H1 (cell line): ENCODE measurements at regions not wholly inside any gene's neighbourhood (a gene's known extent, or its start where the extent isn't known, plus 50 kb on each side); places are given as distances from the start of the nearest gene placed in this dataset.

ENCODE experiments used
- CTCF ChIA-PET: fragments of 300-600 bp; sonication (Branson Sonifier 250); formaldehyde crosslinking; loops from one replicate; lab custom pipeline; 2021; ENCODE audit not compliant: partially characterized antibody; lab: Charles Lee
- POLR2A ChIA-PET: fragments of 300-600 bp; sonication (Branson Sonifier 250); formaldehyde crosslinking; loops from one replicate; lab custom pipeline; 2021; ENCODE audit warnings: inconsistent platforms; ENCODE audit not compliant: partially characterized antibody; lab: Charles Lee
- DNase-seq, 2 experiments: peaks; one replicate each; pipeline versions ENCODE4 v3.0.0 to v3.0.0-alpha.2; 2010 to 2022; ENCODE audit warnings: low spot score in 2 of 2, low read depth in 1 of 2, mixed read lengths in 1 of 2
- FAIRE-seq: peaks from 2 replicates; lab custom pipeline; 2011; peaks lifted over from hg19 to GRCh38; lab: Jason Lieb, UNC
- H2AFZ ChIP-seq: 2 replicates; pipeline ENCODE4 v1.8.1; 2012; ENCODE audit warnings: low read length, inconsistent platforms
- H2AK5ac ChIP-seq: 2 replicates; pipeline ENCODE4 v1.6.1; 2013; ENCODE audit warnings: low read depth, low read length
- H2BK120ac ChIP-seq: replicated peaks from 2 replicates; pipeline ENCODE3; 2013; ENCODE audit warnings: low read depth, low read length, inconsistent platforms
- H2BK12ac ChIP-seq: 2 replicates; pipeline ENCODE4 v1.6.1; 2013; ENCODE audit warnings: low read depth, low read length
- H2BK15ac ChIP-seq: 2 replicates; pipeline ENCODE4 v1.6.1; 2013; ENCODE audit warnings: low read length
- H2BK20ac ChIP-seq: 2 replicates; pipeline ENCODE4 v1.6.1; 2013; ENCODE audit warnings: low read length
- H2BK5ac ChIP-seq: 2 replicates; pipeline ENCODE4 v1.6.1; 2013; ENCODE audit warnings: low read depth, low read length
- H3K14ac ChIP-seq: 2 replicates; pipeline ENCODE4 v1.6.1; 2013; ENCODE audit warnings: inconsistent platforms; ENCODE audit not compliant: insufficient read length
- H3K18ac ChIP-seq: 2 replicates; pipeline ENCODE4 v1.6.1; 2013; ENCODE audit warnings: low read length; ENCODE audit errors: extremely low read depth
- H3K23ac ChIP-seq: 2 replicates; pipeline ENCODE4 v1.6.1; 2013; ENCODE audit warnings: inconsistent platforms; ENCODE audit not compliant: insufficient read length
- H3K23me2 ChIP-seq: 2 replicates; pipeline ENCODE4 v1.6.1; 2013; ENCODE audit warnings: low read depth, low read length
- H3K27ac ChIP-seq: 2 replicates; pipeline ENCODE4 v1.6.1; 2011; ENCODE audit warnings: low read depth, low read length, inconsistent platforms
- H3K27me3 ChIP-seq, 4 experiments: replicated peaks in 1 of 4; 1 replicate in 1 of 4; 2 replicates in 3 of 4; pipeline versions ENCODE4 v1.6.1 to v1.8.1; 2011 to 2013; ENCODE audit warnings: low read length in 3 of 4, mild to moderate bottlenecking in 3 of 4, inconsistent platforms in 2 of 4, mixed read lengths in 2 of 4, moderate library complexity in 1 of 4; ENCODE audit not compliant: control insufficient read depth in 3 of 4, insufficient read depth in 3 of 4; ENCODE audit errors: extremely low read depth in 1 of 4
- H3K36me3 ChIP-seq, 4 experiments: 2 replicates each; pipeline versions ENCODE4 v1.6.1 to v1.8.1; 2011 to 2013; ENCODE audit warnings: mild to moderate bottlenecking in 4 of 4, low read length in 3 of 4, moderate library complexity in 2 of 4, control low read depth in 1 of 4, inconsistent platforms in 1 of 4; ENCODE audit not compliant: insufficient read depth in 4 of 4, control insufficient read depth in 2 of 4
- H3K4ac ChIP-seq: replicated peaks from 2 replicates; pipeline ENCODE3; 2013; ENCODE audit warnings: low read length, low read depth, mixed read lengths, inconsistent platforms; ENCODE audit not compliant: insufficient read length
- H3K4me1 ChIP-seq, 4 experiments: replicated peaks in 1 of 4; 1 replicate in 1 of 4; 2 replicates in 3 of 4; pipeline versions ENCODE4 v1.6.1 to v1.8.1; 2011 to 2013; ENCODE audit warnings: low read length in 3 of 4, inconsistent platforms in 2 of 4, mixed read lengths in 1 of 4; ENCODE audit not compliant: insufficient read depth in 4 of 4, control insufficient read depth in 3 of 4
- H3K4me2 ChIP-seq, 2 experiments: 2 replicates each; pipeline versions ENCODE4 v1.6.1 to v1.8.1; 2011 to 2013; ENCODE audit warnings: low read depth in 2 of 2, low read length in 2 of 2, control low read depth in 1 of 2, inconsistent platforms in 1 of 2, mild to moderate bottlenecking in 1 of 2; ENCODE audit not compliant: insufficient read depth in 1 of 2
- H3K4me3 ChIP-seq, 4 experiments: fragments of 200-600, 300-600 bp in 1 of 4; sonication (generic), shearing (Covaris generic), sonication (Bioruptor Twin) in 1 of 4; 2 replicates each; pipeline versions ENCODE4 v1.5.1 to v1.8.1; 2011 to 2016; ENCODE audit warnings: low read length in 4 of 4, low read depth in 3 of 4, control low read depth in 2 of 4, inconsistent platforms in 2 of 4, mild to moderate bottlenecking in 2 of 4, mixed read lengths in 1 of 4, moderate library complexity in 1 of 4; ENCODE audit not compliant: insufficient read depth in 2 of 4; ENCODE audit errors: extremely low read depth in 1 of 4
- H3K56ac ChIP-seq: replicated peaks from 2 replicates; pipeline ENCODE3; 2013; ENCODE audit warnings: low read depth, mild to moderate bottlenecking, mixed read lengths, low read length, inconsistent platforms; ENCODE audit not compliant: insufficient read length
- H3K79me1 ChIP-seq: 2 replicates; pipeline ENCODE4 v1.6.1; 2013; ENCODE audit warnings: low read depth, low read length, control low read depth
- H3K79me2 ChIP-seq, 2 experiments: 2 replicates each; pipeline versions ENCODE4 v1.6.1 to v1.8.1; 2012 to 2013; ENCODE audit warnings: low read length in 2 of 2, mild to moderate bottlenecking in 2 of 2, inconsistent platforms in 1 of 2; ENCODE audit not compliant: insufficient read depth in 2 of 2, control insufficient read depth in 1 of 2
- H3K9ac ChIP-seq, 4 experiments: replicated peaks in 1 of 4; 1 replicate in 1 of 4; 2 replicates in 3 of 4; pipeline versions ENCODE4 v1.6.1 to v1.8.1; 2011 to 2013; ENCODE audit warnings: low read depth in 3 of 4, low read length in 3 of 4, control low read depth in 2 of 4, mild to moderate bottlenecking in 2 of 4, moderate library complexity in 2 of 4, inconsistent platforms in 1 of 4; ENCODE audit errors: extremely low read depth in 1 of 4
- H3K9me3 ChIP-seq, 2 experiments: 2 replicates each; pipeline versions ENCODE4 v1.6.1 to v1.8.1; 2012 to 2013; ENCODE audit warnings: mild to moderate bottlenecking in 2 of 2, moderate library complexity in 2 of 2, control low read depth in 1 of 2, inconsistent platforms in 1 of 2, low read depth in 1 of 2, low read length in 1 of 2, mixed read lengths in 1 of 2; ENCODE audit not compliant: insufficient read depth in 2 of 2
- H4K20me1 ChIP-seq, 2 experiments: replicated peaks in 1 of 2; 2 replicates each; pipeline versions ENCODE3 to v1.8.1; 2011 to 2013; ENCODE audit warnings: inconsistent platforms in 2 of 2, low read length in 2 of 2, mild to moderate bottlenecking in 1 of 2; ENCODE audit not compliant: insufficient read depth in 2 of 2, control insufficient read depth in 1 of 2
- H4K5ac ChIP-seq: 2 replicates; pipeline ENCODE4 v1.6.1; 2013; ENCODE audit warnings: low read length, low read depth, mixed read lengths, inconsistent platforms; ENCODE audit not compliant: insufficient read length
- H4K8ac ChIP-seq: 2 replicates; pipeline ENCODE4 v1.8.0; 2013; ENCODE audit warnings: mild to moderate bottlenecking, moderate library complexity, low read length, inconsistent platforms; ENCODE audit not compliant: insufficient read depth; ENCODE audit errors: extremely low read depth
- H4K91ac ChIP-seq: replicated peaks from 2 replicates; pipeline ENCODE3; 2013; ENCODE audit warnings: low read length, mixed read lengths, inconsistent platforms; ENCODE audit not compliant: insufficient read length
- ATF3 ChIP-seq: IDR thresholded peaks from 2 replicates; pipeline ENCODE4 v1.6.1; 2011; ENCODE audit warnings: low read depth, mild to moderate bottlenecking, low read length; ENCODE audit not compliant: insufficient read depth
- CEBPB ChIP-seq: IDR thresholded peaks from 2 replicates; pipeline ENCODE4 v1.6.1; 2012; ENCODE audit warnings: low read depth, low read length
- EGR1 ChIP-seq: IDR thresholded peaks from 2 replicates; pipeline ENCODE4 v1.6.1; 2011; ENCODE audit warnings: low read depth, low read length, borderline replicate concordance
- GABPA ChIP-seq: IDR thresholded peaks from 2 replicates; pipeline ENCODE4 v1.6.1; 2011; ENCODE audit warnings: mild to moderate bottlenecking, low read length, moderate library complexity, borderline replicate concordance; ENCODE audit not compliant: insufficient read depth
- MAX ChIP-seq: IDR thresholded peaks from 2 replicates; pipeline ENCODE4 v1.6.1; 2012; ENCODE audit warnings: inconsistent platforms
- NANOG ChIP-seq: IDR thresholded peaks from 2 replicates; pipeline ENCODE4 v1.6.1; 2011; ENCODE audit warnings: low read length, low read depth, mild to moderate bottlenecking, inconsistent platforms; ENCODE audit not compliant: insufficient read depth, poor library complexity, severe bottlenecking
- RXRA ChIP-seq: IDR thresholded peaks from 2 replicates; pipeline ENCODE4 v1.6.1; 2011; ENCODE audit warnings: low read depth, mild to moderate bottlenecking, low read length, moderate library complexity; ENCODE audit not compliant: insufficient read depth
- SP2 ChIP-seq: IDR thresholded peaks from 2 replicates; pipeline ENCODE4 v1.6.1; 2012; ENCODE audit warnings: mild to moderate bottlenecking, low read length, inconsistent platforms
- WGBS, 2 experiments: shearing (Covaris generic) in 1 of 2; methylation state at CpG; one replicate each; pipeline versions ENCODE4 v1.1.6 to v1.1.7; 2013 to 2015; ENCODE audit warnings: low lambda C conversion rate in 2 of 2, mixed read lengths in 2 of 2, inconsistent platforms in 1 of 2, low coverage in 1 of 2, missing lambda C conversion rate in 1 of 2; ENCODE audit not compliant: insufficient replicate concordance in 2 of 2, insufficient coverage in 1 of 2, insufficient read length in 1 of 2; ENCODE audit errors: extremely low coverage in 1 of 2, missing lambda C conversion rate in 1 of 2; 5-methylcytosine and 5-hydroxymethylcytosine counted together

GRCh38 chr7:118802726-118803125, 578.2 kb downstream of the ANKRD7 start:
- Histone ChIP-seq H3K4ac (no peak overlapping the region), H3K9ac (no peak overlapping the region), H3K27me3 (no peaks in the 10 kb centered on the region), H4K8ac (no peak overlapping the region), H3K9me3 (no peaks in the 10 kb centered on the region), H3K4me1 (no peaks in the 10 kb centered on the region), H2BK120ac (no peak overlapping the region), H3K56ac (no peak overlapping the region), H4K20me1 (no peaks in the 10 kb centered on the region), H3K27ac (no peak overlapping the region), H4K91ac (no peak overlapping the region), H3K14ac (no peak overlapping the region), H2BK12ac (no peak overlapping the region), H3K36me3 (no peaks in the 10 kb centered on the region), H2BK20ac (no peak overlapping the region), H3K4me3 (no peak overlapping the region), H2BK5ac (no peak overlapping the region), H2AFZ (no peak overlapping the region), H2AK5ac (no peak overlapping the region), H3K23ac (no peak overlapping the region), H2BK15ac (no peak overlapping the region), H3K79me2 (no peaks in the 10 kb centered on the region), H3K23me2 (no peaks in the 10 kb centered on the region; the same call in 1 of the 2 replicates), H3K79me1 (no peaks in the 10 kb centered on the region), H3K4me2 (no peak overlapping the region), H3K18ac (no peak overlapping the region), H4K5ac (no peak overlapping the region)
- no peak for TF ChIP-seq GABPA
- no peak for TF ChIP-seq ATF3
- no peak for TF ChIP-seq RXRA
- no peak for TF ChIP-seq MAX
- TF ChIP-seq SP2: no peak
- no peak for TF ChIP-seq EGR1
- TF ChIP-seq CEBPB: no peak
- TF ChIP-seq NANOG: no peak
- ChIA-PET POLR2A (no interaction called here), CTCF (interaction anchor here (0.6 to 1.4 kb wide), 2 partner anchors 9 to 387 kb away, joined by 3 to 4 read pairs; no protein-coding TSS in a partner anchor)
- DNase-seq (no peak), FAIRE-seq (no peak)
- WGBS, 2 experiments: 96% methylated on average over 2 of the region's 2 CpGs; no CpG with 5 or more reads in 1 of the 2 experiments
